Large intestine (tissue), 3 donors: ENCODE measurements at regions not wholly inside any gene's neighbourhood (a gene's known extent, or its start where the extent isn't known, plus 50 kb on each side); places are given as distances from the start of the nearest gene placed in this dataset.
"Not testable (repeated sequence)": the region's sequence is repeated elsewhere in the genome, so short reads cannot be mapped to it uniquely, and the experiment has no call there.

Experiments
- DNase-seq, 2 donors: peaks; one replicate each; pipeline versions ENCODE4 v3.0.0 to v3.0.0-alpha.2; 2013
- H3K27ac ChIP-seq: one replicate; pipeline ENCODE4 v1.5.1; 2013; ENCODE audit warnings: low read length
- H3K27me3 ChIP-seq: 2 replicates; pipeline ENCODE4 v1.6.1; 2013; ENCODE audit warnings: low read length; ENCODE audit not compliant: control insufficient read depth, insufficient read depth
- H3K36me3 ChIP-seq: 2 replicates; pipeline ENCODE4 v1.6.1; 2013; ENCODE audit warnings: low read length; ENCODE audit not compliant: control insufficient read depth, insufficient read depth
- H3K4me1 ChIP-seq: one replicate; pipeline ENCODE4 v1.6.1; 2013; ENCODE audit warnings: low read length; ENCODE audit not compliant: control insufficient read depth, insufficient read depth
- H3K4me3 ChIP-seq: one replicate; pipeline ENCODE4 v1.5.1; 2013; ENCODE audit warnings: low read length
- H3K9me3 ChIP-seq: one replicate; pipeline ENCODE4 v1.6.1; 2013; ENCODE audit warnings: mild to moderate bottlenecking, low read depth, low read length, moderate library complexity; ENCODE audit not compliant: control insufficient read depth
- WGBS: methylation state at CpG from one replicate; pipeline ENCODE4 v1.1.5; 2013; ENCODE audit warnings: low lambda C conversion rate; ENCODE audit not compliant: insufficient coverage; 5-methylcytosine and 5-hydroxymethylcytosine counted together

DNA sequence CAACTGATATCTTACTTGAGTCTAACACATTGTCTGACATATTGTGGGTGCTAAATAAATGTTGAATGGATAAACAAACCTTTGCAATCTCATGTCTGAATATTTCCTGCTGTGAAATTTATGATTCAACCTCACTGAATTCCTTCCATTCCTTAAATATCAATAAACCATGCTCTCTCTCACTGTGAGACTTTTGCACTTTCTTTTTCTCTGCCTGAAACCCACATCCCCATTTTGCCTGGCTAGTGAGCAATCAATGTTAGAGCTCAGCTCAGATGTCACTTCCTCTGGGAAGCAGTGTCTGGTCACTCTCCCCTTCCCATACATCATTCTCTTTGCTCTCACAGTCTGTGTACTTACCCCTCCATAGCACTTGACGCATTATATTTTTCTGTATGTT lies 383.7 kb upstream of the TRPC7 start:
- no peaks in the 10 kb centered on the region for H3K9me3 ChIP-seq
- no peak overlapping the region for H3K4me3 ChIP-seq
- no peaks in the 10 kb centered on the region for H3K4me1 ChIP-seq
- no peak for DNase-seq
- 100% methylated on average over 1 of the region's 1 CpG for whole genome bisulfite sequencing
- no peaks in the 10 kb centered on the region for H3K36me3 ChIP-seq
- H3K27ac ChIP-seq, result no peak overlapping the region
- no peaks in the 10 kb centered on the region for H3K27me3 ChIP-seq

GRCh38 chr5:136743052-136743451 lies 377.7 kb upstream of the TRPC7 start:
- no CpG with 5 or more reads among the region's 1 CpG for WGBS
- H3K27me3 ChIP-seq, result no peaks in the 10 kb centered on the region
- no peaks in the 10 kb centered on the region for H3K4me1 ChIP-seq
- H3K36me3 ChIP-seq, result no peaks in the 10 kb centered on the region
- H3K4me3 ChIP-seq, result no peak overlapping the region
- H3K27ac ChIP-seq, result no peak overlapping the region
- H3K9me3 ChIP-seq, result no peaks in the 10 kb centered on the region
- DNase-seq, result no peak

DNA sequence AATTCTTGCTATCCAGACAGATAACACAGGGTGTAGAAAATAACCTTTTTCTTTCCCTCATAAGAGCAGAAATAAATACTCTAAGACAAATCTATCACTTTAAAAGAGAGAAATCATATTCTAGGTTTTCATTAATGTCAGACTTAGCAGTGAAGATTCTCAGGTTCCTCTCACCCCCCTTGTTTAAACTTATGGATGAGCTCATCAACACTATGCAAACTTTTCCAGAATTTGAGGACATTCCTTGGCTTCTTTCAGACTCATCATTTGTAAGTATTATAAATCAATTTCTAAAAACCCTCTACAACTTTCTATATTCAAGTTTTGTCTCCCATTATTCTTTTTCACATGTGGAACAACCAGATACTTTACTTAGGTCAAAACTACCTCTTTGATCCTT lies 374.9 kb upstream of the TRPC7 start:
- H3K9me3 ChIP-seq, result no peaks in the 10 kb centered on the region

GRCh38 chr5:136739271-136739670 lies 373.9 kb upstream of the TRPC7 start:
- not testable (repeated sequence) for H3K36me3 ChIP-seq, H3K4me1 ChIP-seq, H3K27ac ChIP-seq, H3K27me3 ChIP-seq, H3K4me3 ChIP-seq, DNase-seq, H3K9me3 ChIP-seq
- WGBS, result no CpG with 5 or more reads among the region's 4 CpGs

More for the DNA sequence above, 374.9 kb upstream of the TRPC7 start:
- Histone ChIP-seq H3K4me3 (no peak overlapping the region), H3K4me1 (no peaks in the 10 kb centered on the region), H3K36me3 (no peaks in the 10 kb centered on the region), H3K27ac (no peak overlapping the region), H3K27me3 (no peaks in the 10 kb centered on the region)
- no peak for DNase-seq

DNA sequence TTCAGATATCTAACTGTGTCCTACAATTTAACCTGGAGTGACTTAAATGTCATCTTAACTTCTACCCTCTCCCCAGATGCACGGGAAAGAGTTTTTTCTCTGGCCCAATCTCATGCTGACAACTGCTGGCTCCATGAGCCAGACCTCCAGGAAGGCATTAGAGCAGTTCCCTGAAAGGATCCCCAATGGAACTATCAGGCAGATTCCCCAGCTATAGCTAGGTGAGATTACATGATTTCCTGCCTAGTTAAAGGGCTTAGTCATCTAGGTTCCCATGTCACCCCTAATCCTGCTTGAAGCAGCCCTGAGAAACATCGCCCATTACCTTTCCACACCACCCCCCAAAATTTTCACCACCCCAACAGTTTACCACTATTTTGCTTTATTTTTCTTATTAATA lies 373.5 kb upstream of the TRPC7 start:
- no peak overlapping the region for H3K4me3 ChIP-seq
- no peak for DNase-seq
- WGBS, result 100% methylated on average over 1 of the region's 2 CpGs
- no peak overlapping the region for H3K27ac ChIP-seq
- no peaks in the 10 kb centered on the region for H3K4me1 ChIP-seq
- no peaks in the 10 kb centered on the region for H3K27me3 ChIP-seq
- no peaks in the 10 kb centered on the region for H3K9me3 ChIP-seq
- no peaks in the 10 kb centered on the region for H3K36me3 ChIP-seq

DNA sequence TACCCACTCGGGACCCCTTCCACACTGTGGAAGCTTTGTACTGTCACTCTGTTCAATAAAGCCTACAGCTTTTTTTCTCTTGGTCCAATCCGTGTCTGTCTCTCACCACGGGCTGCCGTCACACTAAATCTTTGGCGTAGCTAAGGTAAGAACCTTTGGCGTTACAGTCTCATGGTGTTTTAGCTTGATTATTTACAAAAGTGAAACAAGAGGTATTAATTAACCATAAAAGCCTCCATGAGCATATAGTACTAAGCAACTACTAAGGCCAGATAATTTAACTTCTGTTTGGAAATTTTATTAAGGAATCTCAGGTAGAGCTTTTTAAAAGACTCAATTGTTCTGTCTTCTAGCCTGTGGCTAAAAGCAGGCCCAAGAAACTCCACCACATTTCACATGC lies 370.7 kb upstream of the TRPC7 start:
- Histone ChIP-seq H3K27me3 (no peaks in the 10 kb centered on the region), H3K9me3 (no peaks in the 10 kb centered on the region), H3K4me3 (no peak overlapping the region), H3K4me1 (no peaks in the 10 kb centered on the region), H3K36me3 (no peaks in the 10 kb centered on the region), H3K27ac (no peak overlapping the region)
- 20% methylated on average over 3 of the region's 6 CpGs for WGBS
- DNase-seq, result no peak

GRCh38 chr5:136735611-136736010 lies 370.3 kb upstream of the TRPC7 start:
- not testable (repeated sequence) for DNase-seq, H3K9me3 ChIP-seq, H3K27me3 ChIP-seq, H3K27ac ChIP-seq, H3K36me3 ChIP-seq, H3K4me3 ChIP-seq, H3K4me1 ChIP-seq
- WGBS, result no CpG with 5 or more reads among the region's 4 CpGs

DNA sequence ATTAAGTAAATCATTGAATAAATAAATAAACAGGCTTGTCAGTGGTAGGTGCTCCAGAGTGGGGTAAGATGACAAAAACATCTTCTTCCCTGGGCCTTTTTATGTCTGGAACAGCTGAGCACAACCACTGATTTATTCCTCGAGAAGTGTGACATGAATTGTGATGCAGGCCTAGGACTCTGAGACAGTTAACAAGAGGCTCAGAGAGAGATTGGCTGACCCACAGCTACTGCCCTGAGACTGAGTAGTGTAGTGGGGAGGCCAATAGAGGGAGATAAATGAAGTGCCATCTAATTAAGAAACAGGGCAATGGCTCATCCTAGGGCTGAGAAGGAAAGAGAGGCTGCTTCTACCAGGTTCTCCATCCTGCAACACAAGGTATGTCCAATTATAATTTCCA lies 369.3 kb upstream of the TRPC7 start:
- no peak overlapping the region for H3K4me3 ChIP-seq
- no peaks in the 10 kb centered on the region for H3K4me1 ChIP-seq
- no peaks in the 10 kb centered on the region for H3K27me3 ChIP-seq
- no peak for DNase-seq
- no CpG with 5 or more reads among the region's 1 CpG for WGBS
- no peaks in the 10 kb centered on the region for H3K36me3 ChIP-seq
- no peaks in the 10 kb centered on the region for H3K9me3 ChIP-seq
- no peak overlapping the region for H3K27ac ChIP-seq

GRCh38 chr5:136732751-136733150 lies 367.4 kb upstream of the TRPC7 start:
- DNase-seq, result no peak
- Histone ChIP-seq H3K9me3 (no peaks in the 10 kb centered on the region), H3K27ac (no peak overlapping the region), H3K4me3 (no peak overlapping the region), H3K36me3 (no peaks in the 10 kb centered on the region), H3K27me3 (no peaks in the 10 kb centered on the region), H3K4me1 (no peaks in the 10 kb centered on the region)
- 100% methylated on average over 1 of the region's 1 CpG for WGBS

GRCh38 chr5:136731241-136731900 lies 366.0 kb upstream of the TRPC7 start:
- H3K36me3 ChIP-seq, result no peaks in the 10 kb centered on the region
- DNase-seq, result no peak
- WGBS, result 100% methylated on average over 1 of the region's 3 CpGs

DNA sequence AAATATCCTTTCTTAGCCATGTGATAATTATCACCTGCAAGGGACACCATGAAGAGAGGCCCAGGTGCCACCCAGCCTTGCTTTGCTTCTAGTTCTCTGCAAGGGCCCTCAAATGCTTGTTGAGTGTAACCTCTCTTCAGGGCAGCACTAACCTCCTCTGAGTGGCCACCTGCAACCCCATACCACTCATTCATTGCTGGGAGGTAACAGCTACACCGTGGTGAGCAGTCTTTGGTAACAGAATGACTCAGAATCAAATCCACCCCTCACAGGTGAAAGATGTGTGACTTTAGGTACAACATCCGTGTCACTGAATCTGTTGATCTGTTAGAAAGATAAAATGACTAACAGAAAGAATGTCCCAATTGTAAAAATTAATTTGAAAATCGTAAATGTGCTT lies 365.1 kb upstream of the TRPC7 start:
- Histone ChIP-seq H3K4me1 (no peaks in the 10 kb centered on the region), H3K9me3 (no peaks in the 10 kb centered on the region), H3K36me3 (no peaks in the 10 kb centered on the region), H3K4me3 (no peak overlapping the region), H3K27me3 (no peaks in the 10 kb centered on the region), H3K27ac (no peak overlapping the region)
- DNase-seq, result no peak
- 20% methylated on average over 1 of the region's 3 CpGs for WGBS

More at GRCh38 chr5:136731241-136731900, 366.0 kb upstream of the TRPC7 start:
- no peaks in the 10 kb centered on the region for H3K4me1 ChIP-seq
- no peak overlapping the region for H3K27ac ChIP-seq
- H3K27me3 ChIP-seq, result no peaks in the 10 kb centered on the region
- no peak overlapping the region for H3K4me3 ChIP-seq
- H3K9me3 ChIP-seq, result no peaks in the 10 kb centered on the region
